Colonic mucosa (tissue), 4 donors: ENCODE measurements at regions not wholly inside any gene's neighbourhood (a gene's known extent, or its start where the extent isn't known, plus 50 kb on each side); places are given as distances from the start of the nearest gene placed in this dataset.

ENCODE experiments used
- DNase-seq: peaks from one replicate; pipeline ENCODE4 v3.0.0-alpha.2; 2020
- H3K27ac ChIP-seq: fragments of 200-600 bp; one replicate; pipeline ENCODE4 v1.8.0; 2021
- H3K27me3 ChIP-seq: fragments of 200-600 bp; one replicate; pipeline ENCODE4 v1.8.0; 2021
- H3K36me3 ChIP-seq: fragments of 200-600 bp; one replicate; pipeline ENCODE4 v1.8.0; 2021
- H3K4me1 ChIP-seq: fragments of 200-600 bp; one replicate; pipeline ENCODE4 v1.8.0; 2021; ENCODE audit warnings: mild to moderate bottlenecking
- H3K4me3 ChIP-seq: fragments of 200-600 bp; one replicate; pipeline ENCODE4 v1.8.0; 2021
- H3K9ac ChIP-seq, 2 donors: one replicate each; pipeline ENCODE4 v1.7.0; 2013; ENCODE audit warnings: control low read depth in 2 of 2, low read depth in 2 of 2, low read length in 2 of 2
- H3K9me3 ChIP-seq: fragments of 200-600 bp; one replicate; pipeline ENCODE4 v1.8.0; 2021
- CTCF ChIP-seq: fragments of 200-600 bp; IDR thresholded peaks from one replicate; pipeline ENCODE4 v1.8.0; 2022; ENCODE audit warnings: antibody characterized with exemption, mild to moderate bottlenecking
- intact Hi-C: fragments of 100-400 bp; cut with DNase I; formaldehyde crosslinking; loops from one replicate; pipeline ENCODE4 v1.14.1; 2022
- donor health status: healthy.
- donor health status: DM: no; HTN: no; CAD: no.
- donor health status: DM: no; HTN: no; CAD: no.

- H3K9me3 ChIP-seq, result no peaks in the 10 kb centered on the region
- TF ChIP-seq CTCF, result no peak
- intact Hi-C loops, result no loop called here
- H3K27me3 ChIP-seq, result no peaks in the 10 kb centered on the region
- H3K4me1 ChIP-seq, result no peaks in the 10 kb centered on the region
- no peak overlapping the region for H3K9ac ChIP-seq
- no peaks in the 10 kb centered on the region for H3K36me3 ChIP-seq
- no peak overlapping the region for H3K4me3 ChIP-seq
- no peak for DNase-seq
- no peak overlapping the region for H3K27ac ChIP-seq
Observed at GRCh38 chrX:119337201-119337600, 61.9 kb upstream of the SLC25A43 start.

- no peak overlapping the region for H3K4me3 ChIP-seq
- no peaks in the 10 kb centered on the region for H3K4me1 ChIP-seq
- H3K36me3 ChIP-seq, result no peaks in the 10 kb centered on the region
- no peak overlapping the region for H3K9ac ChIP-seq
- no peak for TF ChIP-seq CTCF
- H3K27ac ChIP-seq, result no peak overlapping the region
- no peaks in the 10 kb centered on the region for H3K27me3 ChIP-seq
- no peaks in the 10 kb centered on the region for H3K9me3 ChIP-seq
- DNase-seq, result no peak
- intact Hi-C loops, result no loop called here
Observed at GRCh38 chrX:119340606-119341205, 58.4 kb upstream of the SLC25A43 start.

- H3K27ac ChIP-seq, result peak overlapping the region; percentile 16
Observed at GRCh38 chrX:119343856-119344255, 55.3 kb upstream of the SLC25A43 start.

More at GRCh38 chrX:119343856-119344255, 55.3 kb upstream of the SLC25A43 start:
- Histone ChIP-seq H3K4me3 (no peak overlapping the region), H3K36me3 (no peaks in the 10 kb centered on the region), H3K9ac (no peak overlapping the region), H3K27me3 (no peaks in the 10 kb centered on the region), H3K9me3 (no peaks in the 10 kb centered on the region), H3K4me1 (no peaks in the 10 kb centered on the region)
- peak; percentile 62 for DNase-seq
- TF ChIP-seq CTCF, result no peak
- intact Hi-C loops, result no loop called here
